Ovary (tissue), 7 donors: ENCODE measurements at regions not wholly inside any gene's neighbourhood (a gene's known extent, or its start where the extent isn't known, plus 50 kb on each side); places are given as distances from the start of the nearest gene placed in this dataset.
"Not testable (repeated sequence)": the region's sequence is repeated elsewhere in the genome, so short reads cannot be mapped to it uniquely, and the experiment has no call there.

Experiments used
- DNase-seq, 5 donors: peaks; one replicate each; pipeline ENCODE4 v3.0.0-alpha.2; 2019 to 2020
- H3K27ac ChIP-seq, 2 donors: fragments of 200-600 bp; one replicate each; pipeline versions ENCODE4 v1.5.1 to v1.8.0; 2019 to 2022
- H3K27me3 ChIP-seq: fragments of 200-600 bp; one replicate; pipeline ENCODE4 v1.8.0; 2022
- H3K36me3 ChIP-seq: fragments of 200-600 bp; sonication (generic); one replicate; pipeline ENCODE4 v1.5.1; 2019
- H3K4me1 ChIP-seq: one replicate; pipeline ENCODE4 v1.8.1; 2013; ENCODE audit warnings: mild to moderate bottlenecking, moderate library complexity; ENCODE audit not compliant: insufficient read depth
- H3K4me3 ChIP-seq: fragments of 200-600 bp; sonication (generic); one replicate; pipeline ENCODE4 v1.5.1; 2017
- H3K9me3 ChIP-seq, 2 donors: fragments of 200-600 bp in 1 of 2; sonication (generic) in 1 of 2; one replicate each; pipeline versions ENCODE4 v1.5.1 to v1.8.1; 2013 to 2019; ENCODE audit warnings: mild to moderate bottlenecking in 1 of 2, moderate library complexity in 1 of 2
- CTCF ChIP-seq, 3 donors: fragments of 450-650 bp in 2 of 3; fragments of 200-600 bp in 1 of 3; IDR thresholded peaks; one replicate each; pipeline versions ENCODE4 v1.5.1 to v1.8.0; 2016 to 2022; ENCODE audit warnings: antibody characterized with exemption in 3 of 3, mild to moderate bottlenecking in 1 of 3
- EP300 ChIP-seq: sonication (generic); formaldehyde crosslinking; IDR thresholded peaks from one replicate; pipeline ENCODE4 v1.6.1; 2017; ENCODE audit warnings: antibody characterized with exemption
- POLR2A ChIP-seq: fragments of 450-650 bp; IDR thresholded peaks from one replicate; pipeline ENCODE4 v1.6.1; 2017; ENCODE audit warnings: antibody characterized with exemption, mild to moderate bottlenecking, moderate library complexity
- WGBS, 3 donors: extraction: QIAGEN DNeasy Blood & Tissue Kit in 1 of 3; methylation state at CpG; one replicate each; pipeline versions ENCODE4 v1.1.5 to v1.1.7; 2013 to 2017; 5-methylcytosine and 5-hydroxymethylcytosine counted together
- intact Hi-C, 4 donors: fragments of 100-400 bp; cut with DNase I; formaldehyde crosslinking; loops; one replicate each; pipeline versions ENCODE4 v1.11.0 to v1.15.1; 2022 to 2023
- donor health status: DM: no; HTN: no; CAD: no; lungs with moderate emphysema.
- donor health status: DM: no; HTN: no; CAD: no.
- donor health status: Bipolar disorder and iron deficiency.
- donor health status: DM: no; HTN: no; CAD: no.
- donor health status: DM: yes; HTN: yes; CAD: no.

GRCh38 chr5:145531038-145531734, 304.0 kb downstream of the PRELID2 start:
- Histone ChIP-seq H3K4me1 (peaks cover 2% of the 10 kb centered on the region), H3K9me3 (no peaks in the 10 kb centered on the region), H3K4me3 (no peak overlapping the region), H3K27me3 (no peaks in the 10 kb centered on the region), H3K36me3 (no peaks in the 10 kb centered on the region), H3K27ac (no peak overlapping the region)
- no peak for TF ChIP-seq POLR2A
- TF ChIP-seq CTCF (IDR thresholded peaks at IDR 0.05): no peak
- TF ChIP-seq EP300: no peak
- peak; percentile 46 to 68 (median 61) for DNase-seq
- intact Hi-C loops: no loop called here
- 4 to 10% (median 6%) methylated on average over 5 of the region's 5 CpGs for WGBS, 3 donors

GRCh38 chr5:145521523-145521922, 313.6 kb downstream of the PRELID2 start:
- Histone ChIP-seq H3K27me3 (no peaks in the 10 kb centered on the region), H3K9me3 (no peaks in the 10 kb centered on the region), H3K4me3 (no peak overlapping the region), H3K36me3 (no peaks in the 10 kb centered on the region), H3K27ac (no peak overlapping the region), H3K4me1 (no peaks in the 10 kb centered on the region)
- TF ChIP-seq POLR2A (no peak), EP300 (no peak), CTCF (IDR thresholded peaks at IDR 0.05) (no peak)
- intact Hi-C loops: no loop called here
- WGBS, 3 donors: 87 to 92% (median 90%) methylated on average over 1 of the region's 1 CpG
- DNase-seq: no peak

GRCh38 chr5:145521066-145521465, 314.1 kb downstream of the PRELID2 start:
- H3K9me3 ChIP-seq: no peaks in the 10 kb centered on the region
- no peak for DNase-seq
- no peaks in the 10 kb centered on the region for H3K36me3 ChIP-seq
- no peak overlapping the region for H3K27ac ChIP-seq
- TF ChIP-seq CTCF (IDR thresholded peaks at IDR 0.05): no peak
- no peak for TF ChIP-seq POLR2A
- TF ChIP-seq EP300: no peak
- no peaks in the 10 kb centered on the region for H3K4me1 ChIP-seq
- intact Hi-C loops: no loop called here
- H3K27me3 ChIP-seq: no peaks in the 10 kb centered on the region
- no peak overlapping the region for H3K4me3 ChIP-seq
- WGBS, 3 donors: 79 to 84% (median 80%) methylated on average over 3 of the region's 3 CpGs

- H3K27me3 ChIP-seq: no peaks in the 10 kb centered on the region
- DNase-seq: no peak
- intact Hi-C loops: no loop called here
- 84 to 89% (median 89%) methylated on average over 4 of the region's 4 CpGs for WGBS, 3 donors
- H3K9me3 ChIP-seq: no peaks in the 10 kb centered on the region
- no peak overlapping the region for H3K4me3 ChIP-seq
- H3K36me3 ChIP-seq: no peaks in the 10 kb centered on the region
- H3K27ac ChIP-seq: no peak overlapping the region
- no peaks in the 10 kb centered on the region for H3K4me1 ChIP-seq
- TF ChIP-seq CTCF (IDR thresholded peaks at IDR 0.05): no peak
- no peak for TF ChIP-seq EP300
- TF ChIP-seq POLR2A: no peak
Measured at GRCh38 chr5:145520335-145520734, 314.8 kb downstream of the PRELID2 start.

- DNase-seq, H3K36me3 ChIP-seq, H3K9me3 ChIP-seq, H3K27me3 ChIP-seq, intact Hi-C loops, H3K4me3 ChIP-seq, H3K4me1 ChIP-seq, H3K27ac ChIP-seq: not testable (repeated sequence)
Measured at GRCh38 chr5:145517588-145517987, 317.6 kb downstream of the PRELID2 start.
